GM21515 (cell line): ENCODE measurements at regions not wholly inside any gene's neighbourhood (a gene's known extent, or its start where the extent isn't known, plus 50 kb on each side); places are given as distances from the start of the nearest gene placed in this dataset.

ENCODE experiments used
- ATAC-seq: cut with Tn5 transposase; IDR thresholded peaks from one replicate; pipeline ENCODE4 v1.9.1; 2021; ENCODE audit not compliant: unreplicated experiment

- ATAC-seq: no peak
Observed at GRCh38 chr13:58855283-58855682, 1223.7 kb downstream of the PCDH17 start.

- ATAC-seq: no peak
Observed at GRCh38 chr13:58858870-58859371, 1227.4 kb downstream of the PCDH17 start.

DNA sequence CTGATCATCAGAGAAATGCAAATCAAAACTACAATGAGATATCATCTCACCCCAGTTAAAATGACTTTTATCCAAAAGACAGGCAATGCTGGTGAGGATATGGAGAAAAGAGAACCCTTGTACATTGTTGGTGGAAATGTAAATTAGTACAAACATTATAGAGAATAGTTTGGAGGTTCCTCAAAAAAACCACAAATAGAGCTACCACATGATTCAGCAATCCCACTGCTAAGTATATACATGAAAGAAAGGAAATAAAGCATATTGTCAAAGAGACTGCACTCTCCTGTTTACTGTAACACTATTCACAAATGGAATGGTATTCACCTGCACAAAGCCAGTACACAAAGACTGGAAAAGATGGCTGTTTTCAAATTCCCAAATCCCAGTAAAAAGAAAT is 1233.7 kb downstream of the PCDH17 start:
- no peak for ATAC-seq

GRCh38 chr13:58869566-58869965 is 1238.0 kb downstream of the PCDH17 start:
- no peak for ATAC-seq

DNA sequence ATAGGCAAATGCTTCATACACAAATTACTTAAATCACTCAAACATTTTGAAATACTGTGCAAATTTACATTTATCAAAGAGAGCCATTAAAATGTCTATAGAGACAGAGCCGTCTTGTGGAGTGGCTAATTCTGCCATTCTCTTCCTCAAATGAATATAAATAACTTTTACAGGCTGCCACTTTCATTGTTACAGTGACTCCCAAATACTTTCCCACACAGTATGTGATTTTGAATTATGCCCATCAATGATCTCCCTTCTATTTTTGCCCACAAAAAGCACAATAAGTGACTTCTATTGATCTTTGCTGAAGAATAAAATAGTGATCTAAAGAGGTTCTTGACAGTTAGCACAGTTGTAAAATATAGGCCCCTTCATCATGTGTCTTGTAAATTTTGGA is 1244.9 kb downstream of the PCDH17 start:
- ATAC-seq: no peak

DNA sequence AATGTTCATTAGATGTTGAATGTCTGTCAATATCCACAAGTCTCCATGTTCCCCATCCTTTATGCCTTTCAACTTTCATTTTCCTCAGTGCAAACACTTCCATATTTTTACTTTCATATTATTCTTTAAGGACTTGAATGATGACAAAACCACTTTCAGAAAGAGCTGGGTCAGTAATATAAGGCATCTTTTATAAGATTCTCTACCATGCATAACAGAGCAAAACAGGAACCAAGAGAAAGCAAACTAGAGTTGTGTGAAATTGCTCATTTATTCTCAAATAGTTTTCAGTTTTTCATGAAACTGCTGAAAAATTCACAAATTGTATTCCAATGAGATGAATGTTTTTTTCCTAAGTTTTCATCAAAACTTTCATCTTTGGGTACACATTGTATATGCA is 1247.6 kb downstream of the PCDH17 start:
- no peak for ATAC-seq

DNA sequence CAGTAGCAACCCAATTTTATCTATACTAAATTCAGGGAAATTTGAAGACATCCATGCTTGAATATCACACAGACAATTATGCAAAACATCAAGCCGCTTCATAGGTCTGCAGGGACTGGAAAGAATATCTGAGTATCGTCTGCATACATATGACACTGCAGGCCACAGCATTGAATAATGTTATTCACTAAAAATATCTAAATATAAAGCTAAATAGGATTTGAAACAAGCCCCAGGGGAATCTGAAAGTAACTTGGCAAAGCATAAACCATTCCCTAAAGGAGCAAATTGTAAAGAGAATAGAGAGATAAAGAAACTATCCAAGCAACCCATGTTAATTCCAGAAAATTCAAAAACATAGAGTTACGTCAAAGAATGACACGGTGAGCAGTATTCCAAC is 1251.0 kb downstream of the PCDH17 start:
- ATAC-seq: no peak

DNA sequence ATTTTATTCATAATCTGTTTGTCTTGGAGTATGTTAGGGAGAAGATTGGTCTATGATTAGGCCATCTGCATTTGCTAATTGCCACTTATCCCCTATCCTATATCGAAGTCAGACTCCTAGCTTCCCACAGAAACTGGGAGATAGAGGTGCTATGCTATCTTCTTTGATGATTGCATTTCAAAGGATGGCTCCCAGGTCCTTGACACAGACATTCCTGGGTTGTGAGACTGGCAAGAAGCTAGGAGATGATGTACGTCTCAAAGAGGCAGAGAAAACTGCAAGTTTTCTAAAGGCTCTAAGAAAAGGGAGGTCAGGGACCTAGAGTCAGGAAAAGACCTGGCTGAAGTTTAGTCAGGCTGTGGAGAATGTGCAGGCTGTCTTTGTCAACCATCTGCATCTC is 1251.9 kb downstream of the PCDH17 start:
- no peak for ATAC-seq

DNA sequence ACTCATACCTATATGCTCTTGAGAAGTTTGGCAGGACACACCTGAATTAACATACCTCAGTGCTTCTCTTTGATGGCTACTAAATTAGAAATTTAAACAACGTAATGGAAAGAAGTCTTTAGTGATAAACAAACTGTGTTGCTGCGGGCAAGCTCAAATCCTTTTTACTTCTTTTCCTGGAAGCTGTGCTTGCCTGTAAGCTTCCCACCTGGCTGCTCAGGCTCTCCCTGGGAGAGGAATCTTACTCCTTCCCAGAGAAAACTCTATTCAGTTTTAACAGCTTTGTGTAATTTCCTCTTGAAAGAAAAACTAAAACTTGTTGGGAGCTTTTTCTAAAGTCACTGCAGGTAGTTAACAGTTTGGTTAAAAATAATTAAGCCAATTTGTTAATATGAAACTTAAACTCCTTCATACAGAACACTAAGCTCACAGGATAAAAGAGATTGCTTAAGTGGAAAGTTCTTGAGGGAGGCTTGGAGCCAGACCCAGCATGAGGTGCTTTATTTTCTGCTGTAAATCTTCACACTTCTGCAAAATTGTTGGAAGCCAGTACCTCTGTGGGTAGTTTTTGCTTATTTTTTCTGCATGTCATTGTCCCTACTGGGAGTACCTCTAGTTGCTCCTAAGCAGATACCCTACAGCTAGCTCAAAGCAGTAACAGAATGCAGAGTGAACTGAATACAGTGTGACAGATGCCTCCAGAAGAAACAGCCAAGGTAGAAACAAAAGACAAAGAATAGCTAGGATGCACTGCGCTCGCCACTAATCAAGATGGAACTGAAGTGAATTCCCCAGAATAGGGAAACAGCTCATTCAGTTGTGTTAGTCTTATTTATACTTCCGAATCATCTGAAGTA is 1253.0 kb downstream of the PCDH17 start:
- no peak for ATAC-seq

- no peak for ATAC-seq
Observed at GRCh38 chr13:58889474-58889873, 1257.9 kb downstream of the PCDH17 start.

- no peak for ATAC-seq
Observed at GRCh38 chr13:58893396-58893795, 1261.9 kb downstream of the PCDH17 start.

- no peak for ATAC-seq
Observed at GRCh38 chr13:58906329-58907007, 1257.3 kb downstream of the DIAPH3 start.

GRCh38 chr13:58907347-58907746 is 1256.4 kb downstream of the DIAPH3 start:
- no peak for ATAC-seq

DNA sequence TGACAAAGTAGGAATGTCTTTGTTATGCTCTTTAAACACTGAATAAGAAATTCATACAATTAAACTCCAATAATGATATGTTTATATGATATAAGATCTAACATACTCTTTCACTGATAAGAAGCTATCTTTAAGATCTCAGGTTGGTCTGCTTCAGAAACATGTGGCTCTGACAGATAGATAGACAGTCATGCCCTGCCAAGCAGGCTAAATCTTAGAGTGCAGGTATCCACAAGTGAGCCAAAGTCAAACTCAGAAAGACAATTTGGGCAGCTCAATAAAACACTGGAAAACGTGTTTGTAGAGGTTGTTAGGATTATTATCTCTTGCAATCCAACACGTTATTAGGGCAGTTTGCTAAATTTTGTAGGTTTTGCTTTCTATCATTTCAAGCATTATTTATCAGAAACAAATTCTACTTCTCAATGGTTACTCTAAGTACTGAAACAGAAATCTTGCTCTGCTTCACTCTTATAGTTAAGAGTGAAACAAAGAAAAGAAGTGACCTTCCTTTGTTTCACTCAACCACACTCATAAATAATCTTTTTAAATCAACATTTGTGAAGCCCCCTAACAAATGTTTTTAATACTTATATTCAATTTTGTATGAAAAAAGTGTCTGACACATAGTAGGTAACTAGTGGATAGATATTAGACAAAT is 1255.6 kb downstream of the DIAPH3 start:
- no peak for ATAC-seq

DNA sequence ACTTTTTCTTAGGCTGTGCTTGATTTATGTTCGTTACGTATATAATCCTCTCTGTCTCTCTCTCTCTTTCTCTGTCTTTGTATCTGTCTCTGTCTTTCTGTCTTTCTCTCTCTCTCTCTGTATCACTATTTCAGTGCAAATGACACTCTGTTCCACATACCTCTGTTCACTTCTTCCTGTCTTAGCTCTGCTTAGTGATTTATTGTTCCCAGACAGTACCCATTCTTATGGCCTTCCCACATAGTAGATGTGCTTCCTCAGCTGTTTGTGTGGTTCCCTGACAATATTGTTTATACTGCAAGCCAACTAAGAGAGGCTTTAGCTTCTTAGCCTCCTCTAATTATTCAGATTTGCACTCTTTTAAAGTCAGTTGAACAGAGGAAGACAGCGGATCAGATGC is 1244.2 kb downstream of the DIAPH3 start:
- ATAC-seq: no peak

DNA sequence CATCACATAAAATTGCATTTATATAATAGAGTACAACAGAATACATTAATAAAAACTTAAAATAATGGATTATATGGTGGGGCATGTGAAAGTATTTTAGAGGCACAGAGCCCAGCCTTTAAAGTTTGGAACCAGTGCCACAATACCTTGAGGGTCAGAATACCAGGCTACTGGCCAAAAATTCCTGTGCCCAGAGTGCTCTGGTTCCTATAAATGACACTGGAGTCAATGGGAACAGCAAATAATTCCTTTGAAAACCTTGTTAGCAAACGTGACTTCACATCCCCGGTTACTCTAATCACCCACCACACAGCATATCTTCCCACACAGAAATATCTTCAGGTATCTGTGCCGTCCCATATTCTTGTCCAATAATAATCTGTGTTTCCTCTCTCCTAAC is 1242.6 kb downstream of the DIAPH3 start:
- no peak for ATAC-seq

- no peak for ATAC-seq
Observed at GRCh38 chr13:58926858-58927257, 1236.9 kb downstream of the DIAPH3 start.

- no peak for ATAC-seq
Observed at GRCh38 chr13:58933475-58933874, 1230.3 kb downstream of the DIAPH3 start.

DNA sequence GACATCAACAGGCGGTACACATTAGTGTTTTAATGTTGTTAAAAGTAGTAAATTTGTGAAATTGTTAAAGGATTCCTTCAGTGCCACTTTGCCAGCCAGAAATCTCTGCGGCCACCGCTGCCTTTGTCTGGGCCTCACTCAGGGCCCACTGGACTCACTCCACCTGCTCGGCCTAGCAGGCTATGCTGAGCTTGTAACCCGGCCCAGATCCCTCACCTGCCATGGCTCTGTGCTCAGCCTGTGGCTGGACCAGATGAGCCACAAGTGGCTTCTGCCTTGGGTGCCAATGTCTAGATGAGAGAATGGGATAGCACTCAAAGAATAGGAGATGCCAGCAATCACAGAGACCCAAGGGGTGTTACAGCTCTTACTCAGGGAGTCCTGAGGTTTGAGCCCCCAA is 1228.0 kb downstream of the DIAPH3 start:
- no peak for ATAC-seq

- ATAC-seq: no peak
Observed at GRCh38 chr13:58946274-58946673, 1217.5 kb downstream of the DIAPH3 start.

- no peak for ATAC-seq
Observed at GRCh38 chr13:58949646-58950045, 1214.1 kb downstream of the DIAPH3 start.

DNA sequence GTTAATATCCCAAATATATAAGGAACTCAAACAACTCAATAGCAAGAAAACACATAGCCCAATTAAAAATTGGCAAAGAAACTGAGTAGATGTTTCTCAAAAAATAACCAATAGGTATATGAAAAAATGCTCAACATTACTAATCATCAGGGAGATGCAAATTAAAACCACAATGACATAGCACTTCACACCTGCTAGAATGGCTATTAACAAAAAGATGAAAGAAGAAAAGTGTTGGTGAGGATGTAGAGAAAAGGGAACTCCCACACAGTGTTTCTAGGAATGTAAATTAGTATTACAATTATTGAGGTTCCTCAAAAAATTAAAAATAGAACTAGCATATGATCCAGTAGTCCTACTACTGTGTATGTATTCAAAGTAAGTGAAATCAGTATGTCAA is 1212.8 kb downstream of the DIAPH3 start:
- ATAC-seq: no peak
